H1 (cell line): ENCODE measurements at regions not wholly inside any gene's neighbourhood (a gene's known extent, or its start where the extent isn't known, plus 50 kb on each side); places are given as distances from the start of the nearest gene placed in this dataset.

Source experiments
- CTCF ChIP-seq, 3 experiments: IDR thresholded peaks; 1 replicate in 2 of 3; 2 replicates in 1 of 3; pipeline versions ENCODE4 v1.5.1 to v1.6.1; 2011; ENCODE audit warnings: low read length in 3 of 3, mild to moderate bottlenecking in 3 of 3, inconsistent platforms in 2 of 3, low read depth in 1 of 3, moderate library complexity in 1 of 3; ENCODE audit not compliant: insufficient read depth in 1 of 3; ENCODE audit errors: control extremely low read depth in 1 of 3
- EP300 ChIP-seq, 2 experiments: IDR thresholded peaks; 1 replicate in 1 of 2; 2 replicates in 1 of 2; pipeline ENCODE4 v1.6.1; 2011 to 2012; ENCODE audit warnings: low read depth in 2 of 2, low read length in 2 of 2, mild to moderate bottlenecking in 2 of 2, borderline replicate concordance in 1 of 2, inconsistent platforms in 1 of 2, moderate library complexity in 1 of 2
- MAFK ChIP-seq: IDR thresholded peaks from 2 replicates; pipeline ENCODE4 v1.6.1; 2012; ENCODE audit warnings: low read depth, mild to moderate bottlenecking, improper control_type of control experiment, low read length
- MAX ChIP-seq: IDR thresholded peaks from 2 replicates; pipeline ENCODE4 v1.6.1; 2012; ENCODE audit warnings: inconsistent platforms
- POLR2A ChIP-seq, 2 experiments: IDR thresholded peaks; 1 replicate in 1 of 2; 2 replicates in 1 of 2; pipeline ENCODE4 v1.6.1; 2011; ENCODE audit warnings: low read depth in 2 of 2, low read length in 2 of 2, mild to moderate bottlenecking in 2 of 2; ENCODE audit errors: control extremely low read depth in 1 of 2
- SUZ12 ChIP-seq: fragments of 200-600 bp; sonication (generic); IDR thresholded peaks from 2 replicates; pipeline ENCODE4 v1.6.1; 2012; ENCODE audit warnings: mild to moderate bottlenecking, inconsistent platforms, low read length, moderate library complexity, mixed read lengths
- USF2 ChIP-seq: IDR thresholded peaks from 2 replicates; pipeline ENCODE4 v1.6.1; 2011; ENCODE audit warnings: low read length, improper control_type of control experiment

GRCh38 chr4:181259081-181259709, 984.0 kb upstream of the TENM3 start:
- TF ChIP-seq CTCF (IDR thresholded peaks at IDR 0.05; ENCODE audit: control extremely low read depth in 1 of 3, insufficient read depth in 1 of 3, low read depth in 1 of 3, low read length in 3 of 3) (no peak), POLR2A (IDR thresholded peaks at IDR 0.05; ENCODE audit: control extremely low read depth in 1 of 2, low read depth in 2 of 2, low read length in 2 of 2) (no peak), SUZ12 (no peak), MAFK (no peak), EP300 (IDR thresholded peaks at IDR 0.05; ENCODE audit: borderline replicate concordance in 1 of 2, low read depth in 2 of 2, low read length in 2 of 2) (no peak), USF2 (no peak), MAX (no peak)
